Pancreas (tissue), 10 donors: ENCODE measurements at regions not wholly inside any gene's neighbourhood (a gene's known extent, or its start where the extent isn't known, plus 50 kb on each side); places are given as distances from the start of the nearest gene placed in this dataset.

ENCODE experiments used
- ATAC-seq, 4 donors: fragments of 200-7000 bp; cut with Tn5 transposase; one replicate each; pipeline versions ENCODE4 v1.8.0 to v1.9.1; 2020; ENCODE audit warnings: mild to moderate bottlenecking in 4 of 4, moderate library complexity in 4 of 4
- DNase-seq, 6 donors: peaks; one replicate each; pipeline ENCODE4 v3.0.0-alpha.2; 2020
- FAIRE-seq: peaks from 2 replicates; lab custom pipeline; 2012; peaks lifted over from hg19 to GRCh38; lab: Jason Lieb, UNC
- H3K27ac ChIP-seq, 4 donors: fragments of 200-600 bp; sonication (generic); 1 replicate in 3 of 4; 2 replicates in 1 of 4; pipeline versions ENCODE4 v1.5.0 to v1.8.0; 2020
- H3K27me3 ChIP-seq, 4 donors: fragments of 200-600 bp; one replicate each; pipeline ENCODE4 v1.8.0; 2021
- H3K36me3 ChIP-seq, 3 donors: fragments of 200-600 bp; sonication (generic) in 1 of 3; one replicate each; pipeline versions ENCODE4 v1.5.0 to v1.8.0; 2020 to 2021
- H3K4me1 ChIP-seq, 3 donors: fragments of 200-600 bp; one replicate each; pipeline ENCODE4 v1.8.0; 2021
- H3K4me3 ChIP-seq, 4 donors: fragments of 200-600 bp; sonication (generic) in 2 of 4; one replicate each; pipeline versions ENCODE4 v1.5.0 to v1.8.0; 2020 to 2021
- H3K9me3 ChIP-seq, 4 donors: fragments of 200-600 bp; one replicate each; pipeline ENCODE4 v1.8.0; 2021
- CTCF ChIP-seq, 4 donors: fragments of 200-600 bp; sonication (generic) in 3 of 4; IDR thresholded peaks; one replicate each; pipeline versions ENCODE4 v1.5.0 to v1.8.0; 2021; ENCODE audit warnings: antibody characterized with exemption in 4 of 4
- WGBS, 2 donors: extraction: QIAGEN DNeasy Blood & Tissue Kit; methylation state at CpG; one replicate each; pipeline ENCODE4 v1.1.7; 2013; 5-methylcytosine and 5-hydroxymethylcytosine counted together
- intact Hi-C, 3 donors: fragments of 100-400 bp; cut with DNase I; formaldehyde crosslinking; loops; one replicate each; pipeline versions ENCODE4 v1.11.1 to v1.14.2; 2022
- donor health status: healthy with polysubstance abuse.
- donor health status: DM: no; HTN: no; CAD: no; lungs with moderate emphysema.
- donor health status: DM: no; HTN: no; CAD: no.
- donor health status: control.
- donor health status: control.
- donor health status: Bipolar disorder and iron deficiency.
- donor health status: DM: yes; HTN: yes; CAD: no.
- donor health status: DM: no; HTN: no; CAD: no.
- donor health status: DM: no; HTN: no; CAD: no.
- donor health status: DM: yes; HTN: yes; CAD: no.

- ATAC-seq (no peak), DNase-seq (no peak), FAIRE-seq (no peak)
- no peaks in the 10 kb centered on the region for H3K36me3 ChIP-seq
- no peak overlapping the region for H3K27ac ChIP-seq
- no peaks in the 10 kb centered on the region for H3K4me1 ChIP-seq
- WGBS, 2 donors = 83 to 85% methylated on average over 13 of the region's 13 CpGs
- no peak for TF ChIP-seq CTCF (IDR thresholded peaks at IDR 0.05)
- intact Hi-C loops = no loop called here
- H3K9me3 ChIP-seq = no peaks in the 10 kb centered on the region
- no peaks in the 10 kb centered on the region for H3K27me3 ChIP-seq
- H3K4me3 ChIP-seq = no peak overlapping the region
These were observed 103.6 kb downstream of the RMI2 start for GRCh38 chr16:11448796-11449416.

- H3K27me3 ChIP-seq = no peaks in the 10 kb centered on the region
- no peak for FAIRE-seq
These were observed 104.5 kb downstream of the RMI2 start for GRCh38 chr16:11449716-11450115.

GRCh38 chr16:11450136-11450535 is 104.9 kb downstream of the RMI2 start:
- ATAC-seq (no peak), DNase-seq (no peak), FAIRE-seq (no peak)
- intact Hi-C loops = no loop called here
- no peaks in the 10 kb centered on the region for H3K36me3 ChIP-seq
- 88% methylated on average over 9 of the region's 9 CpGs for WGBS, 2 donors
- no peaks in the 10 kb centered on the region for H3K27me3 ChIP-seq
- no peak overlapping the region for H3K27ac ChIP-seq
- no peak overlapping the region for H3K4me3 ChIP-seq
- no peaks in the 10 kb centered on the region for H3K4me1 ChIP-seq
- no peak for TF ChIP-seq CTCF (IDR thresholded peaks at IDR 0.05)
- H3K9me3 ChIP-seq = no peaks in the 10 kb centered on the region

More at GRCh38 chr16:11449716-11450115, 104.5 kb downstream of the RMI2 start:
- ATAC-seq (no peak), DNase-seq (no peak)
- no peak overlapping the region for H3K27ac ChIP-seq
- no peak for TF ChIP-seq CTCF (IDR thresholded peaks at IDR 0.05)
- H3K4me3 ChIP-seq = no peak overlapping the region
- 91 to 93% methylated on average over 7 of the region's 7 CpGs for WGBS, 2 donors
- no peaks in the 10 kb centered on the region for H3K36me3 ChIP-seq
- no peaks in the 10 kb centered on the region for H3K4me1 ChIP-seq
- no peaks in the 10 kb centered on the region for H3K9me3 ChIP-seq
- intact Hi-C loops = no loop called here

GRCh38 chr16:11452298-11452697 is 107.0 kb downstream of the RMI2 start:
- no peak for TF ChIP-seq CTCF (IDR thresholded peaks at IDR 0.05)
- Histone ChIP-seq H3K27me3 (no peaks in the 10 kb centered on the region), H3K36me3 (no peaks in the 10 kb centered on the region), H3K4me1 (no peaks in the 10 kb centered on the region), H3K9me3 (no peaks in the 10 kb centered on the region), H3K4me3 (no peak overlapping the region), H3K27ac (no peak overlapping the region)
- intact Hi-C loops = no loop called here
- 90 to 91% methylated on average over 7 of the region's 7 CpGs for WGBS, 2 donors
- FAIRE-seq = no peak
- ATAC-seq = no peak
- DNase-seq = no peak

GRCh38 chr16:11452746-11453389 is 107.6 kb downstream of the RMI2 start:
- H3K9me3 ChIP-seq = no peaks in the 10 kb centered on the region
- H3K4me3 ChIP-seq = no peak overlapping the region
- no peaks in the 10 kb centered on the region for H3K27me3 ChIP-seq
- TF ChIP-seq CTCF (IDR thresholded peaks at IDR 0.05) = no peak
- WGBS, 2 donors = 82 to 83% methylated on average over 5 of the region's 5 CpGs
- H3K27ac ChIP-seq = no peak overlapping the region
- intact Hi-C loops = no loop called here
- H3K36me3 ChIP-seq = no peaks in the 10 kb centered on the region
- H3K4me1 ChIP-seq = no peaks in the 10 kb centered on the region
- FAIRE-seq (no peak), DNase-seq (no peak), ATAC-seq (no peak)
